Testis (tissue), 2 donors: ENCODE measurements at regions not wholly inside any gene's neighbourhood (a gene's known extent, or its start where the extent isn't known, plus 50 kb on each side); places are given as distances from the start of the nearest gene placed in this dataset.

ENCODE experiments used
- CTCF ChIP-seq, 3 experiments: fragments of 450-650 bp in 2 of 3; fragments of 200-600 bp in 1 of 3; sonication (generic) in 1 of 3; IDR thresholded peaks; one replicate each; pipeline ENCODE4 v1.5.1; 2016 to 2019; ENCODE audit warnings: antibody characterized with exemption in 3 of 3, mild to moderate bottlenecking in 2 of 3, moderate library complexity in 1 of 3
- POLR2A ChIP-seq: fragments of 450-650 bp; IDR thresholded peaks from one replicate; pipeline ENCODE4 v1.6.1; 2017; ENCODE audit warnings: antibody characterized with exemption, mild to moderate bottlenecking, moderate library complexity

DNA sequence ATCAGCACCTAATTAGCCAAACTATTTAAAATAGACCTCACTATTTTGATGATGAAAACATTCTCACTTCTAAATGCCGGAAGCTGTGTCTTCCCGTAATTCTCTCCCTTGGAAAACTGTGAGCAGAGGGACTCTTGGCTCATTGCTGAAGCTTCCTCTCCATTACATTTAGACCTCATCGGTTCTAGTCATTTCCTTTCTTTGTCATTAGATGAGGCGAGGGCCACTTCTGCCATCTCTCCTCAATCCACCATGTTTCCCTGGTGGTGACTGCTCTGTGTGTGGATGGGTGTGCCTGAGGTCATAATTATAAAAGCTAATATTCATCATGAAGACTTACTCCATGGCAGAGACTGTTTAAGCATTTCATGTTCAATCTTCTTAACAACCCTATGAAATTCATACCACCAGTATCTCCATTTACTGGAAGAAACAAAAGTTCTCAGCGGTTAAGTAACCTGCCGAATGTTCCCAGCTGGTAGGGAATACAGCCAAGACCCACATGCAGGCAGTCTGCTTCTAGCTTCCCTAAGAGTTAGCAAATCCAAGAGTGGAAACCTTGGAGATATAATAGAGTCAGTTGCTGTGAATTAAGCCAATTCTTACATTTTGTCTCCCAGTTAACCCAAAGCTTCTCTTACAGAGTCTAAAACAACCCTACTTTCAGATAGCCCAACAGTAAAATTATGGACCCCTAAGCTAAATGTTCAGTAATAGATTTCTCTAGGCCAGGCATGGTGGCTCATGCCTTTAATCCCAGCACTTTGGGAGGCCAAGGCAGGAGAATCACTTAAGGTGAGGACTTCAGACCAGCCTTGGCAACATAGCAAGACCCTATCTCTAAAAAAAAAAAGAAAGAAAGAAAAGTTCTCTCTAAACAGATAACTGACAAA, 156.2 kb downstream of the ZBTB18 start:
- TF ChIP-seq POLR2A: no peak
- TF ChIP-seq CTCF (IDR thresholded peaks at IDR 0.05): no peak
